Keratinocyte (primary cell): ENCODE measurements at regions not wholly inside any gene's neighbourhood (a gene's known extent, or its start where the extent isn't known, plus 50 kb on each side); places are given as distances from the start of the nearest gene placed in this dataset.

ENCODE experiments used
- DNase-seq: peaks from one replicate; pipeline ENCODE4 v3.0.0-alpha.2; 2011; ENCODE audit warnings: low read depth, missing footprints, low spot score
- FAIRE-seq: peaks from 2 replicates; lab custom pipeline; 2011; peaks lifted over from hg19 to GRCh38; lab: Jason Lieb, UNC
- H2AFZ ChIP-seq: 2 replicates; pipeline ENCODE4 v1.6.0; 2012; ENCODE audit warnings: low read length, control low read depth, inconsistent platforms; ENCODE audit not compliant: control insufficient read depth
- H3K27ac ChIP-seq: 2 replicates; pipeline ENCODE4 v1.5.1; 2011; ENCODE audit warnings: low read length; ENCODE audit not compliant: control insufficient read depth, insufficient read depth
- H3K27me3 ChIP-seq: 3 replicates; pipeline ENCODE4 v1.6.0; 2011; ENCODE audit warnings: low read length; ENCODE audit not compliant: control insufficient read depth, insufficient read depth; ENCODE audit errors: extremely low read depth
- H3K36me3 ChIP-seq, 2 experiments: 2 replicates in 1 of 2; 3 replicates in 1 of 2; pipeline ENCODE4 v1.5.1; 2011; ENCODE audit warnings: low read length in 2 of 2, mild to moderate bottlenecking in 1 of 2; ENCODE audit not compliant: control insufficient read depth in 2 of 2, insufficient read depth in 2 of 2; ENCODE audit errors: extremely low read depth in 1 of 2
- H3K4me1 ChIP-seq: 3 replicates; pipeline ENCODE4 v1.5.1; 2011; ENCODE audit warnings: low read length; ENCODE audit not compliant: control insufficient read depth, insufficient read depth; ENCODE audit errors: extremely low read depth
- H3K4me2 ChIP-seq: 3 replicates; pipeline ENCODE4 v1.6.0; 2011; ENCODE audit warnings: low read depth, low read length; ENCODE audit not compliant: control insufficient read depth, insufficient read depth; ENCODE audit errors: extremely low read depth
- H3K4me3 ChIP-seq, 3 experiments: fragments of 200-600 bp in 1 of 3; sonication (generic) in 1 of 3; 2 replicates in 2 of 3; 3 replicates in 1 of 3; pipeline ENCODE4 v1.5.1; 2011 to 2016; ENCODE audit warnings: low read length in 3 of 3, mild to moderate bottlenecking in 3 of 3, control low read depth in 2 of 3, inconsistent platforms in 1 of 3, low read depth in 1 of 3, mixed read lengths in 1 of 3, mixed run types in 1 of 3, moderate library complexity in 1 of 3; ENCODE audit not compliant: control insufficient read depth in 2 of 3, insufficient read depth in 2 of 3; ENCODE audit errors: extremely low read depth in 1 of 3
- H3K79me2 ChIP-seq: 2 replicates; pipeline ENCODE4 v1.6.0; 2012; ENCODE audit warnings: low read length; ENCODE audit not compliant: control insufficient read depth, insufficient read depth
- H3K9ac ChIP-seq: 3 replicates; pipeline ENCODE4 v1.6.0; 2011; ENCODE audit warnings: low read length; ENCODE audit not compliant: control insufficient read depth, insufficient read depth; ENCODE audit errors: extremely low read depth
- H3K9me1 ChIP-seq: 3 replicates; pipeline ENCODE4 v1.6.0; 2011; ENCODE audit warnings: low read length; ENCODE audit not compliant: control insufficient read depth, insufficient read depth; ENCODE audit errors: extremely low read depth
- H3K9me3 ChIP-seq: 2 replicates; pipeline ENCODE4 v1.5.1; 2012; ENCODE audit warnings: low read depth, low read length; ENCODE audit not compliant: control insufficient read depth
- H4K20me1 ChIP-seq: 3 replicates; pipeline ENCODE4 v1.6.0; 2011; ENCODE audit warnings: low read length; ENCODE audit not compliant: control insufficient read depth, insufficient read depth; ENCODE audit errors: extremely low read depth
- CTCF ChIP-seq, 3 experiments: IDR thresholded peaks in 1 of 3; conservative IDR thresholded peaks in 1 of 3; optimal IDR thresholded peaks in 1 of 3; 2 replicates in 2 of 3; 3 replicates in 1 of 3; pipeline versions ENCODE3 to v1.5.1; 2011; ENCODE audit warnings: low read length in 3 of 3, mild to moderate bottlenecking in 3 of 3, moderate library complexity in 2 of 3, control low read depth in 1 of 3, inconsistent platforms in 1 of 3; ENCODE audit not compliant: insufficient read depth in 2 of 3; ENCODE audit errors: extremely low read depth in 1 of 3
- EZH2 ChIP-seq: IDR thresholded peaks from one replicate; pipeline ENCODE4 v1.6.1; 2012; ENCODE audit warnings: inconsistent platforms, mild to moderate bottlenecking, low read length, moderate library complexity
- dilution Hi-C: fragments of 300-500 bp; cut with MboI; formaldehyde crosslinking; loops from one replicate; pipeline ENCODE4 v1.7.0; 2020; ENCODE audit warnings: low sequenced_read_pairs; ENCODE audit not compliant: extremely low pct_ligation_motif_present

- dilution Hi-C loops = no loop called here
- H2AFZ ChIP-seq = no peak overlapping the region
- no peaks in the 10 kb centered on the region for H3K27me3 ChIP-seq
- H3K9me1 ChIP-seq = no peaks in the 10 kb centered on the region
- no peak overlapping the region for H3K4me3 ChIP-seq
- no peak for FAIRE-seq
- H3K36me3 ChIP-seq = no peaks in the 10 kb centered on the region
- no peak overlapping the region for H3K4me2 ChIP-seq
- H3K27ac ChIP-seq = no peak overlapping the region
- H3K9me3 ChIP-seq = no peaks in the 10 kb centered on the region
- no peaks in the 10 kb centered on the region for H3K79me2 ChIP-seq
- no peak for TF ChIP-seq CTCF (optimal IDR thresholded peaks at IDR 0.05 in 1 of 3, IDR thresholded peaks at IDR 0.05 in 1 of 3, conservative IDR thresholded peaks at IDR 0.05 in 1 of 3; ENCODE audit: extremely low read depth in 1 of 3, insufficient read depth in 2 of 3, low read length in 3 of 3)
- TF ChIP-seq EZH2 = no peak
- DNase-seq = no peak
- no peaks in the 10 kb centered on the region for H4K20me1 ChIP-seq
- no peak overlapping the region for H3K9ac ChIP-seq
- no peaks in the 10 kb centered on the region for H3K4me1 ChIP-seq
Observed at GRCh38 chr5:174987443-174988012, 263.1 kb downstream of the MSX2 start.

- Histone ChIP-seq H3K4me3 (no peak overlapping the region), H3K27ac (no peak overlapping the region), H3K9me1 (no peaks in the 10 kb centered on the region), H2AFZ (no peak overlapping the region), H3K36me3 (no peaks in the 10 kb centered on the region), H3K4me1 (no peaks in the 10 kb centered on the region), H3K79me2 (no peaks in the 10 kb centered on the region), H3K9me3 (no peaks in the 10 kb centered on the region), H3K27me3 (no peaks in the 10 kb centered on the region), H3K4me2 (no peak overlapping the region), H3K9ac (no peak overlapping the region), H4K20me1 (no peaks in the 10 kb centered on the region)
- FAIRE-seq (no peak), DNase-seq (no peak)
- dilution Hi-C loops = no loop called here
- TF ChIP-seq EZH2 (no peak), CTCF (optimal IDR thresholded peaks at IDR 0.05 in 1 of 3, IDR thresholded peaks at IDR 0.05 in 1 of 3, conservative IDR thresholded peaks at IDR 0.05 in 1 of 3; ENCODE audit: extremely low read depth in 1 of 3, insufficient read depth in 2 of 3, low read length in 3 of 3) (no peak)
Observed at GRCh38 chr5:174984863-174985262, 260.5 kb downstream of the MSX2 start.
